NT2/D1 (cell line): ENCODE measurements at regions not wholly inside any gene's neighbourhood (a gene's known extent, or its start where the extent isn't known, plus 50 kb on each side); places are given as distances from the start of the nearest gene placed in this dataset.
A peak's percentile ranks its signal among the peaks of the same experiment; 100 is the strongest.
"Not testable (repeated sequence)": the region's sequence is repeated elsewhere in the genome, so short reads cannot be mapped to it uniquely, and the experiment has no call there.

ENCODE experiments used
- DNase-seq: peaks from one replicate; pipeline ENCODE4 v3.0.0-alpha.2; 2011; ENCODE audit warnings: low read depth, low spot score
- H3K27me3 ChIP-seq: 2 replicates; pipeline ENCODE4 v1.6.0; 2011; ENCODE audit warnings: mild to moderate bottlenecking; ENCODE audit not compliant: insufficient read length, insufficient read depth
- H3K36me3 ChIP-seq: 2 replicates; pipeline ENCODE4 v1.6.1; 2011; ENCODE audit warnings: mild to moderate bottlenecking, low read length, mixed read lengths; ENCODE audit not compliant: insufficient read depth, insufficient read length
- H3K4me1 ChIP-seq: 2 replicates; pipeline ENCODE4 v1.5.1; 2011; ENCODE audit not compliant: insufficient read depth, insufficient read length
- H3K4me3 ChIP-seq: 2 replicates; pipeline ENCODE4 v1.5.1; 2011; ENCODE audit warnings: low read depth; ENCODE audit not compliant: insufficient read length
- H3K9ac ChIP-seq: 2 replicates; pipeline ENCODE4 v1.6.0; 2011; ENCODE audit warnings: low read depth; ENCODE audit not compliant: insufficient read length
- H3K9me3 ChIP-seq: 2 replicates; pipeline ENCODE4 v1.5.1; 2011; ENCODE audit warnings: mild to moderate bottlenecking, low read length; ENCODE audit not compliant: insufficient read depth
- SUZ12 ChIP-seq: IDR thresholded peaks from 2 replicates; pipeline ENCODE4 v1.6.1; 2011; ENCODE audit not compliant: insufficient read length, insufficient read depth; ENCODE audit errors: extremely low read depth
- YY1 ChIP-seq: IDR thresholded peaks from 2 replicates; pipeline ENCODE4 v1.6.1; 2011; ENCODE audit not compliant: insufficient read length, insufficient read depth
- ZNF274 ChIP-seq: IDR thresholded peaks from 2 replicates; pipeline ENCODE4 v1.6.1; 2011; ENCODE audit warnings: mild to moderate bottlenecking, low read depth, low read length

DNA sequence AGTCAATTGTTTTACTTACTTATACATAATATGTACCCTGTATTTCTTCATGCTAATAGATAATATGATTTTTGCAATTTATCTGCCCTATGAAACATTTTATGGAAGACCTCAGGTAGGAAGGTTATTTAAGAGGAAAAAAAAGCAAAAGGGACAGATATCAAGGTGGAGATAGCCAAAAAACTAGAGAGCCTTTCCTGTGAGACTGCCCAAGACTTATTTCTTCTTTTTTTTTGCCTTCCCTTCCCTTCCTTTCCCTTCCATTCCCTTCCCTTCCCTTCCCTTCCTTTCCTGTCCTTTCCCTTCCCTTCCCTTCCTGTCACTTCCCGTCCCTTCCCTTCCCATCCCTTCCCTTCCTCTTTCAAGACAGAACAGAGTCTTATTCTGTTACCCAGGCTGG is 80.6 kb upstream of the HMCN1 start:
- no peak for TF ChIP-seq ZNF274
- no peak for TF ChIP-seq SUZ12
- no peak for TF ChIP-seq YY1
- Histone ChIP-seq H3K9me3 (peaks cover 32% of the 10 kb centered on the region), H3K4me3 (no peak overlapping the region), H3K9ac (no peak overlapping the region), H3K27me3 (no peaks in the 10 kb centered on the region), H3K4me1 (no peaks in the 10 kb centered on the region), H3K36me3 (no peaks in the 10 kb centered on the region)
- DNase-seq = no peak

DNA sequence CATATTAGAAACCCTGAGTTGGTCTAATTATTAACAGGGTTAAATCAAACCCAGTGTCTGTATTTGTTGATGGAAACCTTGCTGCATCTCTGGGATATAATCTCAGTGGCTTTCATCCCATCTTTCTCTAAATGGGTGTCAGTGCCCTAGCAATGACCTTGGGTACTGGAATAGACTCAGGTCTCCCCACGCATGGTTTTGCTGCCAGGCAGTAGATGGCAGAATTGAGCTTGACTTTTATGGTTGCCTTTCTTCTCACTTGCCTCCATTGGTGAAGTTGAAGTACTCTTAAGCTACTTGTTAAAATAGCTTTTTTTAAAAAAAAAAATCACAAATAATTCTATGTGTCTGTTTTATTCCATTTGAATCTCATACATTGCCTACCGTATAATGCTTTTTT is 81.8 kb upstream of the HMCN1 start:
- no peak for DNase-seq

DNA sequence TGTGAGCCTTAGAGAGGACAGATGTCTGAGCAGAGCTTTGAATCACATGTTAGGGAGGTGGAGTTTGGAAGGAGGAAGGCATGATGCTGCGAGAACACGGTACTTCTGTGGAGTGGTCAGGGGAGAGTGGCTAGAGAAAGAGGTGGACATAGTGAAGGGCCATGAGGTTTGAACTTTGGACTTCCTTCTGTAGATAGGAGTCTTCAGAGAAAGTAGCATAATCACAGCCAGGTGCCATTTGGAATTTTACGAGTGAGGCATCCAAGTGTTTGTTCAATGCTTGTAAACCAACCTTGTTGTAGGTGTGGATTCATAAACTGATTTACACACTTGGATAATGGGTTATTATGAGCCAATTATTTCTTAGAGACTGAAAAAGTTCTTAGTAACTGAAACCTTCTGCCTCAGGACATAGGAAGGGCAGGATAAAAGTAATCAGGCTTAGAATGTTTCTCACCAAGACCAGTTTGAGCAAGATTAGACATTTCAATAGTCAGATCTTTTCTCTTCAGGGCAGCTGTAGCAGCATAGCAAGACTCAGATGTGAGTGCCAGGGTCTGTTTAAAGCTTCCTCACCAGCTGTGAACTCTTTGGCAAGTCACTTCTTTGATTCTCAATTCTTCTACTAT is 83.5 kb upstream of the HMCN1 start:
- Histone ChIP-seq H3K9ac (no peak overlapping the region), H3K27me3 (no peaks in the 10 kb centered on the region), H3K4me3 (no peak overlapping the region), H3K4me1 (no peaks in the 10 kb centered on the region), H3K36me3 (no peaks in the 10 kb centered on the region), H3K9me3 (peaks cover 53% of the 10 kb centered on the region)
- no peak for DNase-seq
- TF ChIP-seq ZNF274 (no peak), SUZ12 (no peak), YY1 (no peak)

More for the DNA sequence above, 81.8 kb upstream of the HMCN1 start:
- Histone ChIP-seq H3K27me3 (no peaks in the 10 kb centered on the region), H3K4me3 (no peak overlapping the region), H3K36me3 (no peaks in the 10 kb centered on the region), H3K9me3 (peaks cover 44% of the 10 kb centered on the region), H3K9ac (no peak overlapping the region), H3K4me1 (no peaks in the 10 kb centered on the region)
- no peak for TF ChIP-seq YY1
- no peak for TF ChIP-seq ZNF274
- TF ChIP-seq SUZ12 = no peak

DNA sequence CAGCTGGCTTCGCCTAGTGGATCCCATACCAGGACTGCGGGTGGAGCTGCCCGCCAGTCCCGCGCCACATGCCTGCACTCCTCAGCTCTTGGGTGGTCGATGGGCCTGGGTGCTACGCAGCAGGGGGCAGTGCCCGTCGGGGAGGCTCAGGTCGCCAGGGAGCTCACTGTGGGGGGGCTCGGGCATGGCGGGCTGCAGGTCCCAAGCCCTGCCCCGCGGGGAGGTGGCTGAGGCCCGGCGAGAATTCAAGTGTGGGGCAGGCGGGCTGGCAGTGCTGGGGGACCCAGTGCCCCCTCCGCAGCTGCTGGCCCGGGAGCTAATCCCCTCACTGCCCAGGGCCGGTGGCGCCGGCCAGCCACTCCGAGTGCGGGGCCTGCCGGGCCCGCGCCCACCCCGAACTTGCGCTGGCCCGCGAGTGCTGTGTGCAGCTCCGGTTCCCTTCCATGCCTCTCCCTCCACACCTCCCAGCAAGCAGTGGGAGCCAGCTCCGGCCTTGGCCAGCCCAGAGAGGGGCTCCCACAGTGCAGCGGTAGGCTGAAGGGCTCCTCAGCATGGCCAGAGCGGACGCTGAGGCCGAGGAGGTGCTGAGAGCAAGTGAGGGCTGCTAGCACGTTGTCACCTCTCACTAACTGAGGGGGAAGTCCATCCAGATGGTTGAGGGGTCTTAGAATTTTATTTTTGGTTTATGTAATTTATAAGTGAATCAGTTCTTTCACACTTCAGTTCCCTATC is 85.2 kb upstream of the HMCN1 start:
- no peak overlapping the region for H3K9ac ChIP-seq
- H3K36me3 ChIP-seq = no peaks in the 10 kb centered on the region
- H3K4me1 ChIP-seq = no peaks in the 10 kb centered on the region
- TF ChIP-seq YY1 (no peak), SUZ12 (no peak), ZNF274 (no peak)
- H3K4me3 ChIP-seq = no peak overlapping the region
- H3K27me3 ChIP-seq = no peaks in the 10 kb centered on the region
- DNase-seq = no peak
- H3K9me3 ChIP-seq = peaks cover 70% of the 10 kb centered on the region

DNA sequence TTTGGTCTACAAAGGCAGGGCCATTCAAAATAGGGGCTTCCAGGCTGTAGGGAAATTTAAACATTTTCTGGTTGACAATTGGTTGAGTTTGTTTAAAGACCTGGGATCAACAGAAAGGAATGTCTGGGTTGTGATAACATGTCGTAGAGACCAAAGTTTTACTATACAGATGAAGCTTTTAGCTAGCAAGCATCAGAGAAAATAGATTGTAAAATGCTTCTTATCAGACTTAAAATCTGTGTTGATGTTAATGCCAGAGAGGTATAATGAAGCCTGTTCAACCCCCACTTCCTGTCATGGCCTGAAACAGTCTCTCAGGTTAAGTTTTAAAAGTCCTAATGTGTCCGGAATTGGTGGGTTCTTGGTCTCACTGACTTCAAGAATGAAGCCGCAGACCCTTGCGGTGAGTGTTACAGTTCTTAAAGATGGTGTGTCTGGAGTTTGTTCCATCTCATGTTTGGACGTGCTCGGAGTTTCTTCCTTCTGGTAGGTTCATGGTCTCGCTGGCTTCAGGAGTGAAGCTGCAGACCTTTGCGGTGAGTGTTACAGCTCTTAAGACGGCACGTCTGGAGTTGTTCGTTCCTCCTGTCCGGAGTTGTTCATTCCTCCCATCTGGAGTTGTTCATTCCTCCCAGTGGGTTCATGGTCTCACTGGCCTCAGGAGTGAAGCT is 86.5 kb upstream of the HMCN1 start:
- not testable (repeated sequence) for H3K27me3 ChIP-seq, H3K9ac ChIP-seq, H3K36me3 ChIP-seq, H3K4me1 ChIP-seq, DNase-seq, H3K4me3 ChIP-seq
- H3K9me3 ChIP-seq = peaks cover 72% of the 10 kb centered on the region

DNA sequence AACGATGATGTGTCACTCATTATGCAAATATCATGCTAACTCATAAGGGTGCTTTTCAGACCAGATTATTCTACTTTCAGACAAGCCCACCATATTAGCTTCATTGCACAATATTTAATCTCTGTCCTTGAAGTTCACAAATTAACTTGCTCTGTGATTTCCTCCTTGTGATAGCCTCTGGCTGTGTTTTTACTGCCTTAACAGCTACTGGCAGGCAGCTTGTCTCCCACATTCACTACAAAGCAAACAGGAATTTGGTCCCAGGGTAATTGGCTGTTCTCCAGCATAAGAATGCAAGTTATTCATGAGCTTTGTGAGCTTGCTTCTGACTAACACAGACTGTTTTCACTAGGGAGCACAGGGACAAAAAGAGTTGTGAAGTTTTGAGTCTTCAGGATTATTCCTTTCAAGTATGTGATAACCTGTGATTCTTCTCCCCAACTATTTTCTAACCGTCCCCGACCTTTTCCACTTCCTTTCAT is 87.9 kb upstream of the HMCN1 start:
- TF ChIP-seq ZNF274 (no peak), SUZ12 (no peak), YY1 (no peak)
- Histone ChIP-seq H3K4me3 (no peak overlapping the region), H3K9me3 (peaks cover 72% of the 10 kb centered on the region), H3K9ac (no peak overlapping the region), H3K4me1 (no peaks in the 10 kb centered on the region), H3K36me3 (no peaks in the 10 kb centered on the region), H3K27me3 (no peaks in the 10 kb centered on the region)
- peak; percentile 94 for DNase-seq

DNA sequence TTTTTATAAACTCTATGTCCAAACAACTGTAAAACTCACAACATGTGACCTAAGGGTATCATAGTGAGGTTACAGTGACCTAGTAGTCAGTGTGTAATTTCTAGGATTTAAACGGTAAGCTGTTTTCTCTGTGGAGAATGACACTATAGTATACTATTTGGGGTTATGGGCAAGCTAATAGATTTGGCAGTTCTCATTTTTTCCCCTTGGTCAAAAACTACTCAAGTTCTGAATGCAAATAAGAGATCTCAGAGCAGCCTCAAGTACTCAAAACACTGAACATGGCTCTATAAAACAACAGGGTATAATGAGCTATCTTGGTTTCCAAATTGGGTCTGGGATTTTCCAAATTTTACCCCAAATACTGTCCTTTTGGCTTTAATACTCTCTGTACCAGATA is 88.5 kb upstream of the HMCN1 start:
- H3K36me3 ChIP-seq = no peaks in the 10 kb centered on the region
- no peak overlapping the region for H3K4me3 ChIP-seq
- H3K9me3 ChIP-seq = peaks cover 68% of the 10 kb centered on the region
- DNase-seq = no peak
- H3K4me1 ChIP-seq = no peaks in the 10 kb centered on the region
- H3K27me3 ChIP-seq = no peaks in the 10 kb centered on the region
- H3K9ac ChIP-seq = no peak overlapping the region
- no peak for TF ChIP-seq SUZ12
- no peak for TF ChIP-seq YY1
- TF ChIP-seq ZNF274 = no peak
